CD4-positive, alpha-beta T cell (primary cell): ENCODE measurements at regions not wholly inside any gene's neighbourhood (a gene's known extent, or its start where the extent isn't known, plus 50 kb on each side); places are given as distances from the start of the nearest gene placed in this dataset.

Source experiments
- ATAC-seq: fragments of 200-7000 bp; cut with Tn5 transposase; one replicate; pipeline ENCODE4 v1.10.0; 2022; ENCODE audit warnings: mild to moderate bottlenecking; ENCODE audit not compliant: poor library complexity
- CTCF ChIA-PET: fragments of 350-600 bp; sonication (Branson Sonifier 250); formaldehyde crosslinking; loops from one replicate; lab custom pipeline; 2021; ENCODE audit warnings: antibody characterized with exemption, inconsistent platforms; lab: Charles Lee
- POLR2A ChIA-PET: fragments of 350-600 bp; sonication (Branson Sonifier 250); formaldehyde crosslinking; loops from one replicate; lab custom pipeline; 2021; ENCODE audit warnings: antibody characterized with exemption, inconsistent platforms; lab: Charles Lee
- DNase-seq, 14 experiments: peaks; one replicate each; pipeline ENCODE4 v3.0.0-alpha.2; 2013 to 2020; ENCODE audit warnings: mixed read lengths in 2 of 14
- H3K27ac ChIP-seq, 2 donors: one replicate each; pipeline versions ENCODE4 v1.5.1 to v1.7.0; 2013; ENCODE audit warnings: low read length in 2 of 2, low read depth in 1 of 2, mild to moderate bottlenecking in 1 of 2
- H3K27me3 ChIP-seq, 2 experiments: 1 replicate in 1 of 2; 2 replicates in 1 of 2; pipeline versions ENCODE4 v1.6.1 to v1.7.0; 2013; ENCODE audit warnings: low read length in 2 of 2, control low read depth in 1 of 2, mild to moderate bottlenecking in 1 of 2, moderate library complexity in 1 of 2; ENCODE audit not compliant: insufficient read depth in 2 of 2, control insufficient read depth in 1 of 2
- H3K36me3 ChIP-seq: one replicate; pipeline ENCODE4 v1.6.1; 2013; ENCODE audit warnings: low read length, control low read depth; ENCODE audit not compliant: insufficient read depth
- H3K4me1 ChIP-seq: one replicate; pipeline ENCODE4 v1.6.1; 2013; ENCODE audit warnings: low read length, control low read depth; ENCODE audit not compliant: insufficient read depth
- H3K4me3 ChIP-seq: one replicate; pipeline ENCODE4 v1.5.1; 2013; ENCODE audit warnings: mild to moderate bottlenecking, low read length, moderate library complexity
- H3K9me3 ChIP-seq, 2 experiments: 1 replicate in 1 of 2; 2 replicates in 1 of 2; pipeline versions ENCODE4 v1.6.1 to v1.7.0; 2013; ENCODE audit warnings: low read length in 2 of 2, mild to moderate bottlenecking in 2 of 2, control low read depth in 1 of 2, moderate library complexity in 1 of 2; ENCODE audit not compliant: control insufficient read depth in 1 of 2, insufficient read depth in 1 of 2
- H3K27ac Mint-ChIP-seq: one replicate; pipeline ENCODE4 v1.8.0; 2020; ENCODE audit warnings: mixed read lengths
- H3K27me3 Mint-ChIP-seq: one replicate; pipeline ENCODE4 v1.8.0; 2021; ENCODE audit warnings: mixed read lengths
- H3K36me3 Mint-ChIP-seq: one replicate; pipeline ENCODE4 v1.8.0; 2021; ENCODE audit warnings: low read depth, mixed read lengths
- H3K4me1 Mint-ChIP-seq: one replicate; pipeline ENCODE4 v1.8.0; 2021; ENCODE audit warnings: low read depth, mixed read lengths
- H3K4me3 Mint-ChIP-seq: one replicate; pipeline ENCODE4 v1.8.0; 2020; ENCODE audit warnings: mild to moderate bottlenecking, mixed read lengths
- H3K9me3 Mint-ChIP-seq: one replicate; pipeline ENCODE4 v1.8.0; 2020; ENCODE audit warnings: mixed read lengths
- intact Hi-C, 2 experiments: fragments of 100-400 bp; cut with DNase I in 1 of 2; cut with micrococcal nuclease in 1 of 2; formaldehyde crosslinking; loops; one replicate each; pipeline versions ENCODE4 v1.15.1 to v1.9.0; 2023 to 2025; cut with DNase I, micrococcal nuclease
- TF ChIP-seq, protein P1 (sequence below): fragments of 200-600 bp; IDR thresholded peaks from one replicate; pipeline ENCODE4 v1.8.0; 2022; ENCODE audit warnings: antibody characterized with exemption, mild to moderate bottlenecking

DNA sequence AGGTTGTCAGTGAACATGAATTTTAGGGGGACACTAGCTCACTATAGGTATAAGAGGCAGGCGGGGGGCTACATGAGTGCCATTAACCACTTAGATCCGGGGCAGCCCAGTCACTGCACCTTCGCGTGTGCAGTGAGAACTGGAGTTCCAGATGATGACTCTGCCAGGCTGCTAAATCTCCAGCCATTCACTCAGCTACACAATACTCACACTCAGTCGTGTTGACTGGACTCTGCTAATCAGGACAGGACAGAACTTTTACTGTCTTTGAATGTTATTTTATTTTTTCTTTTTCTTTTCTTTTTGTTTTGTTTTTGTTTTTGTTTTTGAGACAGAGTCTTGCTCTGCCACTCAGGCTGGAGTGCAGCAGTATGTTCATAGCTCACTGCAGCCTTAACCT lies 465.6 kb downstream of the AACS start:
- Histone ChIP-seq H3K4me3 (no peak overlapping the region), H3K36me3 (no peaks in the 10 kb centered on the region), H3K27ac (no peak overlapping the region), H3K4me1 (no peaks in the 10 kb centered on the region), H3K27me3 (peaks cover 4 to 6% of the 10 kb centered on the region in 2 experiments), H3K9me3 (peaks cover 0 to 9% of the 10 kb centered on the region in 2 experiments)
- TF ChIP-seq, protein P1, sequence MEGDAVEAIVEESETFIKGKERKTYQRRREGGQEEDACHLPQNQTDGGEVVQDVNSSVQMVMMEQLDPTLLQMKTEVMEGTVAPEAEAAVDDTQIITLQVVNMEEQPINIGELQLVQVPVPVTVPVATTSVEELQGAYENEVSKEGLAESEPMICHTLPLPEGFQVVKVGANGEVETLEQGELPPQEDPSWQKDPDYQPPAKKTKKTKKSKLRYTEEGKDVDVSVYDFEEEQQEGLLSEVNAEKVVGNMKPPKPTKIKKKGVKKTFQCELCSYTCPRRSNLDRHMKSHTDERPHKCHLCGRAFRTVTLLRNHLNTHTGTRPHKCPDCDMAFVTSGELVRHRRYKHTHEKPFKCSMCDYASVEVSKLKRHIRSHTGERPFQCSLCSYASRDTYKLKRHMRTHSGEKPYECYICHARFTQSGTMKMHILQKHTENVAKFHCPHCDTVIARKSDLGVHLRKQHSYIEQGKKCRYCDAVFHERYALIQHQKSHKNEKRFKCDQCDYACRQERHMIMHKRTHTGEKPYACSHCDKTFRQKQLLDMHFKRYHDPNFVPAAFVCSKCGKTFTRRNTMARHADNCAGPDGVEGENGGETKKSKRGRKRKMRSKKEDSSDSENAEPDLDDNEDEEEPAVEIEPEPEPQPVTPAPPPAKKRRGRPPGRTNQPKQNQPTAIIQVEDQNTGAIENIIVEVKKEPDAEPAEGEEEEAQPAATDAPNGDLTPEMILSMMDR: no peak
- Mint-ChIP-seq H3K27me3 (peaks cover 37% of the 10 kb centered on the region), H3K4me1 (no peaks in the 10 kb centered on the region), H3K27ac (no peak overlapping the region), H3K4me3 (no peak overlapping the region), H3K9me3 (no peaks in the 10 kb centered on the region), H3K36me3 (no peaks in the 10 kb centered on the region)
- intact Hi-C loops: loop anchor here (10.0 kb wide), 1 partner anchor 1344 kb away; no protein-coding TSS in a partner anchor
- POLR2A ChIA-PET: no interaction called here
- ATAC-seq (no peak), DNase-seq (no peak)
- CTCF ChIA-PET: no interaction called here

DNA sequence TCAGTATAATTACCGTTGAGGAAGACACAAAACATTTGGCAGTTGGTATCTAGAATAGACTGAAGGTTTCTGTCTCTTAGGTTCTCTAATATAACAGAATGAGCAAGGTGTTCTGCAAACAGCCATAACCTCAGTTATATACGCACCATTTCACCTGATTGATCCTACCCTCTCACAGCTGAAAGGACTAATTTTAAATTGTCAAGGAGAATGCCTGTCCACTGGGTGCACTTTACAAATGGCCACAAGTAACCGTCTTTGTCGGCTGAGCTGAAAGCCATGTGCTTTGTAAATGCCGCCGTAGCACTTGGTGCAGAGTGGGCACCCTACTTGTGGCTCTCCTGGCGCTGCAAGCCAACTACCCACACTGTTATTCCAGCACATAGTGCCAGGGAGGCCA lies 466.3 kb downstream of the AACS start:
- no peak for ATAC-seq
- Mint-ChIP-seq H3K9me3 (no peaks in the 10 kb centered on the region), H3K27me3 (peaks cover 37% of the 10 kb centered on the region), H3K27ac (no peak overlapping the region), H3K4me1 (no peaks in the 10 kb centered on the region), H3K36me3 (no peaks in the 10 kb centered on the region), H3K4me3 (no peak overlapping the region)
- ChIA-PET CTCF (no interaction called here), POLR2A (no interaction called here)
- peaks cover 4 to 6% of the 10 kb centered on the region in 2 experiments for H3K27me3 ChIP-seq
- intact Hi-C loops: loop anchor here (10.0 kb wide), 1 partner anchor 1343 kb away; no protein-coding TSS in a partner anchor
- H3K36me3 ChIP-seq: no peaks in the 10 kb centered on the region
- no peak overlapping the region for H3K27ac ChIP-seq
- no peak for DNase-seq
- TF ChIP-seq, protein P1: no peak
- H3K4me3 ChIP-seq: no peak overlapping the region
- H3K4me1 ChIP-seq: no peaks in the 10 kb centered on the region
- peaks cover 0 to 7% of the 10 kb centered on the region in 2 experiments for H3K9me3 ChIP-seq

DNA sequence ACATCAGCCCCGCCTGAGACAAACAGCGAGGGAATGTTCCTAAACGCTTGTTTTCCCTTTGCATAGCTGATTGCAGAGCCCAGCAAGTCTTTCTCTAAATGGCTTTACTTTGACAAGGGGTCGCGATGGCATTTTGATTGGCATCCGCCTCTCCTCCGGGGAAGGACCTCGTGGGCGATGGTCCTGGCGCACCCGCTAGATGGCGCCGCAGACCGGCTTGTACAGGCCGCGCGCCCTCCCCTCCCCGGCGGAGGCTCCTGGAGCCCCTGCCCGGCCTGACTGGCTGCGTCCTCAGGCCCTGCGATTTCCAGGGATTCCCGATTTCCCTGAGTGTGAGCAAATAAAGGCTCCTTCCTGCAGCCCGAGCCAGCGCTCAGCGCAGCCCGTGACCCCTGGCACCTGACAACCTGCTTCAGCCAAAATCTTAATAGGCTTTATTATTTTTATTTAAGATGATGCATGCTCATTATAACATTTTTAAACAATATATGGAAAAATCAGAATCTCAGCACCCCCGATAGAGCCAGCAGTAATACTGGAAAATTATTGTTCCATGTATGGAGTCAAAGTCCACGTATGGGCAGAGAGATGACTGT lies 468.3 kb downstream of the AACS start:
- H3K27me3 ChIP-seq: peaks cover 4 to 6% of the 10 kb centered on the region in 2 experiments
- ATAC-seq (no peak), DNase-seq (peak in 1 of 14 experiments; percentile 1)
- intact Hi-C loops: loop anchor here (10.0 kb wide), 1 partner anchor 1341 kb away; no protein-coding TSS in a partner anchor
- ChIA-PET POLR2A (no interaction called here), CTCF (no interaction called here)
- TF ChIP-seq, protein P1: no peak
- no peaks in the 10 kb centered on the region for H3K4me1 ChIP-seq
- no peaks in the 10 kb centered on the region for H3K36me3 ChIP-seq
- no peak overlapping the region for H3K4me3 ChIP-seq
- H3K27me3 Mint-ChIP-seq: peaks cover 37% of the 10 kb centered on the region
- H3K27ac Mint-ChIP-seq: no peak overlapping the region
- H3K27ac ChIP-seq: no peak overlapping the region
- H3K9me3 Mint-ChIP-seq: no peaks in the 10 kb centered on the region
- H3K4me3 Mint-ChIP-seq: no peak overlapping the region
- peaks cover 0 to 7% of the 10 kb centered on the region in 2 experiments for H3K9me3 ChIP-seq
- H3K36me3 Mint-ChIP-seq: no peaks in the 10 kb centered on the region
- H3K4me1 Mint-ChIP-seq: no peaks in the 10 kb centered on the region
